Activated CD4-positive, CD25-positive, alpha-beta regulatory T cell treated with anti-CD3 and anti-CD28 coated beads, Interleukin-2, amount 50 U/mL, for 72 hours (primary cell): ENCODE measurements at regions not wholly inside any gene's neighbourhood (a gene's known extent, or its start where the extent isn't known, plus 50 kb on each side); places are given as distances from the start of the nearest gene placed in this dataset.
"Not testable (repeated sequence)": the region's sequence is repeated elsewhere in the genome, so short reads cannot be mapped to it uniquely, and the experiment has no call there.

Experiments
- DNase-seq: peaks from one replicate; pipeline ENCODE4 v3.0.0; 2021

- DNase-seq: no peak
Observed at GRCh38 chr10:21463436-21463835, 62.0 kb downstream of the SKIDA1 start.

GRCh38 chr10:21458126-21458871, 67.2 kb downstream of the SKIDA1 start:
- no peak for DNase-seq

GRCh38 chr10:21456160-21456559, 69.3 kb downstream of the SKIDA1 start:
- no peak for DNase-seq

GRCh38 chr10:21452203-21452602, 73.3 kb downstream of the SKIDA1 start:
- no peak for DNase-seq

GRCh38 chr10:21449288-21449966, 76.1 kb downstream of the SKIDA1 start:
- no peak for DNase-seq

GRCh38 chr10:21445163-21445562, 80.3 kb downstream of the SKIDA1 start:
- DNase-seq: no peak

GRCh38 chr10:21441625-21442024, 83.9 kb downstream of the SKIDA1 start:
- no peak for DNase-seq

GRCh38 chr10:21438914-21439313, 86.6 kb downstream of the SKIDA1 start:
- not testable (repeated sequence) for DNase-seq

- DNase-seq: no peak
Observed at GRCh38 chr10:21437770-21438382, 87.6 kb downstream of the SKIDA1 start.

- no peak for DNase-seq
Observed at GRCh38 chr10:21432266-21432665, 93.2 kb downstream of the SKIDA1 start.

- no peak for DNase-seq
Observed at GRCh38 chr10:21431799-21432198, 93.7 kb downstream of the SKIDA1 start.

GRCh38 chr10:21427804-21428481, 97.5 kb downstream of the SKIDA1 start:
- DNase-seq: no peak

GRCh38 chr10:21424459-21424861, 101.0 kb downstream of the SKIDA1 start:
- no peak for DNase-seq

- DNase-seq: no peak
Observed at GRCh38 chr10:21423850-21424249, 101.6 kb downstream of the SKIDA1 start.

GRCh38 chr10:21423338-21423737, 102.1 kb downstream of the SKIDA1 start:
- no peak for DNase-seq

- no peak for DNase-seq
Observed at GRCh38 chr10:21421794-21422193, 103.7 kb downstream of the SKIDA1 start.

GRCh38 chr10:21421016-21421415, 104.5 kb downstream of the SKIDA1 start:
- DNase-seq: no peak

GRCh38 chr10:21418981-21419576, 106.4 kb downstream of the SKIDA1 start:
- not testable (repeated sequence) for DNase-seq

GRCh38 chr10:21417172-21417712, 108.2 kb downstream of the SKIDA1 start:
- no peak for DNase-seq

- DNase-seq: no peak
Observed at GRCh38 chr10:21413680-21414079, 111.8 kb downstream of the SKIDA1 start.

GRCh38 chr10:21413268-21413667, 112.2 kb downstream of the SKIDA1 start:
- no peak for DNase-seq

GRCh38 chr10:21406595-21407193, 118.8 kb downstream of the SKIDA1 start:
- DNase-seq: no peak
